ENCODE measurements at regions not wholly inside any gene's neighbourhood (a gene's known extent, or its start where the extent isn't known, plus 50 kb on each side); places are given as distances from the start of the nearest gene placed in this dataset.

- TF ChIP-seq POLR2A (IDR thresholded peaks at IDR 0.05; ENCODE audit: low read depth, low read length) (no peak), SPI1 (IDR thresholded peaks at IDR 0.05; ENCODE audit: low read depth, low read length) (no peak), POLR2AphosphoS5 (IDR thresholded peaks at IDR 0.05; ENCODE audit: low read depth, low read length) (no peak), TAF1 (IDR thresholded peaks at IDR 0.05; ENCODE audit: low read depth, low read length) (no peak)
Observed at GRCh38 chr16:50916040-50916439, 174.2 kb downstream of the CYLD start.
